Neuron (in vitro differentiated cells): ENCODE measurements at regions not wholly inside any gene's neighbourhood (a gene's known extent, or its start where the extent isn't known, plus 50 kb on each side); places are given as distances from the start of the nearest gene placed in this dataset.

ENCODE experiments used
- H2AFZ ChIP-seq: one replicate; pipeline ENCODE4 v1.6.1; 2013; ENCODE audit warnings: low read depth, mild to moderate bottlenecking, inconsistent platforms, low read length, moderate library complexity
- H3K27me3 ChIP-seq: one replicate; pipeline ENCODE4 v1.6.1; 2013; ENCODE audit warnings: low read length; ENCODE audit not compliant: insufficient read depth
- H3K36me3 ChIP-seq: one replicate; pipeline ENCODE4 v1.6.1; 2013; ENCODE audit warnings: low read length; ENCODE audit not compliant: insufficient read depth
- H3K4me1 ChIP-seq: one replicate; pipeline ENCODE4 v1.6.1; 2013; ENCODE audit warnings: low read length; ENCODE audit not compliant: insufficient read depth
- H3K4me3 ChIP-seq: 2 replicates; pipeline ENCODE4 v1.5.1; 2013; ENCODE audit warnings: mild to moderate bottlenecking, low read length, moderate library complexity
- H3K9me3 ChIP-seq: one replicate; pipeline ENCODE4 v1.6.1; 2013; ENCODE audit warnings: low read length

DNA sequence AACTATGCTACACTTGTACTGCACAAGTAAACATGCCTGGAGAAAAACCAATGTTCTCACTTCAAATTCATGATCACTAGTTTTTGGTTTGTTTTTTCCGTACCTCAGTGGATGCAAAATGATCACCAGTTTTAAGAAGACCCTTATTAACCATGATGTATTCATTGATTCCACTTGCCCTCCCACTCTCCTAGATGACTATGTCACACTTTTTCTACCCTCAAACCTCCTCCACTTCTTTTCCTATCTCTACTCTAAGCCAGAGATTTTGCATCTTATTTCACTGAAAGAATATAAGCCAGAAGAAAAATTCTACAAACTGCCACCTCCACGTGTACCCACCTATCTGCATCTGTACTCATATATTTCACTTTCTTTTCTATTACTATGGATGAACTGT is 186.2 kb upstream of the NAMPT start:
- no peak overlapping the region for H3K4me3 ChIP-seq
- no peak overlapping the region for H2AFZ ChIP-seq
- no peaks in the 10 kb centered on the region for H3K9me3 ChIP-seq
- no peaks in the 10 kb centered on the region for H3K36me3 ChIP-seq
- H3K27me3 ChIP-seq: no peaks in the 10 kb centered on the region
- H3K4me1 ChIP-seq: no peaks in the 10 kb centered on the region

DNA sequence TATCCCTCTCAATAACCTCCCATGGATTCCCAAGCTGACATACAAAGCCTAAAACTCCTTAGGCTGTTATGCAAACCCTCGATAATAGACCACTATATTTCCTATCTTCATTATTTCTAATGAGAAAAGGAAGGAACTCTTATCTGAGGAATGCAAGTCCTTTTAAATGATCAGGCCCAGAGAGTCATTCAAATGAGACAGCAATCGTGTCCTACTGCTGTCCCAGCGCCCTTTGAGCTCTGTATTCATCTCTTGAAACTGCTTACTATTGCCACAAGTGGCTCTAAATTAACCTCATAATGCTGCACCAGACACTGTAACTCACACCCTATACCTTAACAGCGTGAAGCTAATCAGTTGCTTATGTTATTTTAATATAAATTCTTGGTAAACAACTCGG is 182.1 kb upstream of the NAMPT start:
- Histone ChIP-seq H3K27me3 (no peaks in the 10 kb centered on the region), H3K9me3 (no peaks in the 10 kb centered on the region), H3K4me3 (no peak overlapping the region), H3K4me1 (peaks cover 4% of the 10 kb centered on the region), H3K36me3 (no peaks in the 10 kb centered on the region), H2AFZ (no peak overlapping the region)

DNA sequence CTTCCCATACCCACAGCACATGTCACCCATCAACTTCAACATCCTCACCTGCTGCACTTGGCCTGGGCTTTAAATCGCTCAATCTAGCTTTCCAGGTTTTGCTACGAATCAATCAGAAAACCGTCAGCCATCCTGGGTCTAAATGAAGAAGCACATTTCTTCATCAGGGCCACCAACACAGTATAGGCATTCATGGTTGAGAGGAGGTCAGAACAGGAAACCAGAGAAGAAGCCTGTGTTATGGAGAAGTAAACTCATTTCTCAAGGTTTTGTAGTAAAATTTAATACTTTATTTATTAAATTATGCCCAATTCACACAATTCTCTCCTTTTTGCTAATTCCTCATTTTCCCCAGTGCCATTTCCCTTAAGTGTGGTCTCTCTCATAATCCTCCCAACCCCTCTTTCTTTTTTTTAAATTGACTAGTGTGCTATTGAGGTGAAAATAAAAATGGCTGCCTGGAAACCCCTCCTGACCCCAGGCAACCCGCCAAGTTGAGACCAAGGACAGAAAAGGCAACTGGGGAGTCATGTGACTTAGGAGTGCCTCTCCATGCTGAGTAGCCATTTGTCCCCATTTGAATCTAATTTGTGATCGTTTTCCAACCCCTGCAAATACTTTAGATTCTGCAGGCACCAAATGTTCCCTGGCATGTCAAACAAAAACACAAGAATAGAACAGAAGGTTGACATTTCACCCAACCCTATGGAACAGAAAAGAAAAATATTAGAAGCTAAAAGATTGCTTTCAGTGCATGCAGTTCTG is 181.1 kb upstream of the NAMPT start:
- H3K9me3 ChIP-seq: no peaks in the 10 kb centered on the region
- H3K4me3 ChIP-seq: no peak overlapping the region
- no peaks in the 10 kb centered on the region for H3K36me3 ChIP-seq
- no peaks in the 10 kb centered on the region for H3K27me3 ChIP-seq
- peaks cover 4% of the 10 kb centered on the region for H3K4me1 ChIP-seq
- H2AFZ ChIP-seq: peak overlapping the region; percentile 23

DNA sequence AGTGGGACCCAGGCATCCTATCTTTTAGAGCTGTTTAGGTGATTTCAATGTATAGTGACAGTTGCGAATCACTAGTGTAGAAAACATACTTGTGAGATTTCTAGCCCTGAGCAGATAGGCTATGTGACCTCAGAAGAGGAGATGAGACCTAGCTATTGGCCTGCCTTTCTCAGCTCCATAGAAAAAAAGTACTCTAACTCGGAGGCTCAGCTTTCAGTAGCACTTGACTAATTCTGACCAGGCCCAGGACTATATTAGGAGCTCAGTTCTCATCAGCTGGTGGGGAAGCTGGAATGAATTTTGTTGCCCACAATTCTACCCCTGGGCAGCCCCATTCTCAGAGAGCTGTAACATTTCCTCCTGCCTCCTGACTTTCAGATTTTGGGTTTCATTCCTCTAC is 179.9 kb upstream of the NAMPT start:
- Histone ChIP-seq H2AFZ (no peak overlapping the region), H3K9me3 (no peaks in the 10 kb centered on the region), H3K4me3 (no peak overlapping the region), H3K36me3 (no peaks in the 10 kb centered on the region), H3K27me3 (no peaks in the 10 kb centered on the region), H3K4me1 (peaks cover 4% of the 10 kb centered on the region)

DNA sequence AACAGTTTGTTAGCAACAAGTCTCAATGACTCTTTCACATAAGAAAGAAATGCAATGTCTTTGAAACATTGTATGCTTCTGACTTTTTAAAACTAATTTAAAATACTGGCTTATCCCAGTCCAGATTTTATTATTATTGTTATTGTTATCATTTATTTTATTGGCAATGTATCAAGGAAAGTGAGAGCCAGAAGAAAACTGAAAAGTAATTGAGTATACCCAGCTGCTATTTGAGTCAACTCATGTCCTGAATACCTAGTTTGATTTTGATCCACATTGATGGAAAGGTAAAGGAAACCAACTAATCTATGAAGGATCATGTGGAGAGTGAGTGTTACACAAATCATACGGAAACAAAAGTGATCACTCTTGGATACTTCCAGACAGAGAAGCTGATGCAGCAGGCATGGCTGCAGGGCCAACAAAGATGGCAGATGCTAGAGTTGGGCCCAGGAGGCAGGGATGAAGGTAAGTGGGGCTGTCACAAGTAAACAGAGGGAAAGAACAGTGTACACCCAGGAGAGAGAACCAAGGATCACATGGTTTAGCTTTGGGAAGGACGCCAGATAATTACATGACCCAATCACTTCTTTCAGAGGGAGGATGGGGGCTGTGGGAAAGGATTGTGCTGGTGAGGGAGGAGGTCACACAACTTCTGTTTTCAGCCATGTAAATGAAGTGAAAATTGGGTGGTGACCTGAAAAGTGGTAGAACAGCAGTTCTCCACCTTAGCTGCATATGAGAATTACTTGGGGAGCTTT is 179.2 kb upstream of the NAMPT start:
- H3K27me3 ChIP-seq: no peaks in the 10 kb centered on the region
- H3K4me3 ChIP-seq: no peak overlapping the region
- peaks cover 4% of the 10 kb centered on the region for H3K4me1 ChIP-seq
- no peaks in the 10 kb centered on the region for H3K36me3 ChIP-seq
- H2AFZ ChIP-seq: no peak overlapping the region
- no peaks in the 10 kb centered on the region for H3K9me3 ChIP-seq

DNA sequence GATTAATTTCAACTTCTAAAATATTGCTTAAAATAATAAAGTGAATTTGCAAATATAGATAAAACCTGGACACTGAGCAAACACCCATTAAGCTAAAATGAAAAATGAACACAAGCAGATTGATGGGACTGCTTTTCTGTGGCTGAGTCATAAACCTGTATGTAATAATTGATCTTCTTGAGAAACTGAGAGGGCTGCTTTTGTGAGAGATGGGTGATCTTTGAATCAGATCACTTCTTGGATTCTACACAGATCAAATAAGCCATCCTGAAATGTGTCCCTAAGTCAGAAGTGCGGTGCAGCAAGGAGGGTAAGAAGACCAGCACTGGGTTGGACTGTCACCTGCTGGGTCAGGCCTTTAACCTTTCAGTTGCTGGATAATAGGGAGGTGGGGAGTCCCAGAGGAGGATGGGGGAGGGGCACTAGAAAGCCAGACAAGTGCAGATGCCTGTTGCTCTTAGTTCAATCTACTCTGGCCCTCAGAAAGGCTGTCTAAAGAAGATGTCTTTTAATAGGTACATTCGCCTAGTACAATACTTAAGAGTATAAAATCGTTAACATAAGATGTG is 178.2 kb upstream of the NAMPT start:
- Histone ChIP-seq H2AFZ (no peak overlapping the region), H3K4me1 (peaks cover 4% of the 10 kb centered on the region), H3K27me3 (no peaks in the 10 kb centered on the region), H3K4me3 (no peak overlapping the region), H3K36me3 (no peaks in the 10 kb centered on the region), H3K9me3 (no peaks in the 10 kb centered on the region)

DNA sequence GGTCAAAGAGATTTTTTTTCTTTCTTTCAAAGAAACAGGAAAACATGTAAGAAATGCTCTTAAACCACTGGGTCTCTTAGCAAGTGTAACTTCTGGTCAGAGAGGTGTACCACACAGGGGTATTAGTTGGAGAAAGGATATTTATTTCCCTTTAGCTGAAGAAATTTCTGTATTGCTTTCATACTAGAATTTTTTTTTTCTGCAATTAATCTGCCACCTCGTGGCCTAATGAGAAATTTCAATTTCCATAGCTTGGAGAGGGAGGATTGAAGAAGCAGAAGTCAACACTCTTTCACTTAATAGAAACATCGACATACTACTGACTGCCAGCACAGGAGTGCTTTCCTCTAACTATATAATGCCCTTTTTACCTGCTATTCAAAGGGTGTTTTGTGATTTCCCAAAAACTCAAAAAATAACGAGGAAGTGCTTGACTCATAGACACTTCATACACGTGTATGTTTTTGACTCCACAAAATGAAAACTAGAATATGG is 177.6 kb upstream of the NAMPT start:
- Histone ChIP-seq H3K27me3 (no peaks in the 10 kb centered on the region), H3K4me3 (no peak overlapping the region), H3K9me3 (no peaks in the 10 kb centered on the region), H3K4me1 (peaks cover 4% of the 10 kb centered on the region), H3K36me3 (no peaks in the 10 kb centered on the region), H2AFZ (no peak overlapping the region)

DNA sequence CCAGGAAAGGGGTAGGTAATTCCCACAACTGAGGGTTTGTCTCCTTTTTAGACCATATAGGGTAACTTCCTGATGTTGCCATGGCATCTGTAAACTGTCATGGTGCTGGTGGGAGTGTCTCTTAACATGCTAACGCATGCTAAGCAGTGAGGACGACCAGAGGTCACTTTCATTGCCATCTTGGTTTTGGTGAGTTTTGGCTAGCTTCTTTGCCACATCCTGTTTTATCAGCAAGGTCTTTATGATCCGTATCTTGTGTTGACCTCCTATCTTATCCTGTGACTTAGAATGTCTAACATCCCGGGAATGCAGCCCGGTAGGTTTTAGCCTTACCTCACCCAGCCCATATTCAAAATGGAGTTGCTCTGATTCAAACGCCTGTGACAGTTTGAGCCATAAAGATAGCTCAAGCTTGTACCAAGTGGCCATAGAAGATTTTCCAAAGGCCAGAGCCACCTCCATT is 176.0 kb upstream of the NAMPT start:
- H3K4me1 ChIP-seq: peaks cover 4% of the 10 kb centered on the region
- no peak overlapping the region for H3K4me3 ChIP-seq
- no peaks in the 10 kb centered on the region for H3K36me3 ChIP-seq
- H3K27me3 ChIP-seq: no peaks in the 10 kb centered on the region
- no peaks in the 10 kb centered on the region for H3K9me3 ChIP-seq
- no peak overlapping the region for H2AFZ ChIP-seq

DNA sequence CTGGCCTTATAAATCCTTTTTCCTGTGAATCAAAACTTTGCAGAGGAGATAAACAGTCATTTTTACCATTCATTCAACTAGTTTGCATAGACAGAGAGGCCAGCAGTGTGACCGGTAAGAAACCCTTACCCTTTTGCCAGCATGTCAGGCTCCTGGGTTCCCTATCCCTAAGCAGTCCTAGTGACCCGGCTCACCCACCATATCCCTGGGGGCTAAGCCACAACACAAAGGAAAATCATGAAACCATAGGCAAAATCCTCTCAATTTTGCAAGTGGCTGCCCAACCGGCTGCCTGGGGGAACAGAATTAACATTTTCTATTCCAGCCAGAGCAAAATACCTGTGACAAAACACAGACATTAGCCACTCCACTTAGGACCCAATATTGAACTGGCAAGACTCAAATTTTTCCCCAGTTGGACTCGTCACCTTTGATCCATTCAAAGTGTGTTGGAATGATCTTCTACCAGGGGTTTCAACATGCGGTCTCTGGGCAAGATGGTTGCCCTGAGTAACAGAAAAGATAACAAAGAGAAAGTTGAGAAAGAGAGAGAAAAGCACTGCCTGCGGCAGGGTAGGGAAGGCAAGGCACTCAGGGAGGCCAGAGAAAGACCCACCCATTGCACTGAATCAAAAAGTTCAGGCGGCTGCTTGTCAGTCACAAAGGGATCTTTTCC is 174.8 kb upstream of the NAMPT start:
- no peaks in the 10 kb centered on the region for H3K36me3 ChIP-seq
- no peak overlapping the region for H2AFZ ChIP-seq
- no peaks in the 10 kb centered on the region for H3K9me3 ChIP-seq
- no peaks in the 10 kb centered on the region for H3K27me3 ChIP-seq
- no peak overlapping the region for H3K4me3 ChIP-seq
- peaks cover 4% of the 10 kb centered on the region for H3K4me1 ChIP-seq

DNA sequence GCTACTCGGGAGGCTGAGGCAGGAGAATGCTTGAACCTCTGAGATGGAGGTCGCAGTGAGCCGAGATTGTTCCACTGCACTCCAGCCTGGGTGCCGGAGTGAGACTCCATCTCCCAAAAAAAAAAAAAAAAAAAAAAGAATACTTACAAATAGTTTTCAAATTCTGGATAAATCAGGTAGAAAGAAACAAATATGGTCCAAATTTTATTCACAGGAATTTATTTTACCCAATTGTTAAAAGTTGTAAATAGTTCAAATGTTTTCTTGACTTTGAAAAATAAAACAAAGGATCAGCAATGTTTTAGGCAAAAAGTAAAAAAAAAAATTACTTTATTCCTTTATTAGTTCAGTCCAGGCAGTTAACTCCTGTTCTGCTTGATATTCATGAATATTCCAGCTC is 172.9 kb upstream of the NAMPT start:
- no peaks in the 10 kb centered on the region for H3K4me1 ChIP-seq
- no peaks in the 10 kb centered on the region for H3K9me3 ChIP-seq
- H3K27me3 ChIP-seq: no peaks in the 10 kb centered on the region
- no peak overlapping the region for H3K4me3 ChIP-seq
- H2AFZ ChIP-seq: no peak overlapping the region
- H3K36me3 ChIP-seq: no peaks in the 10 kb centered on the region

DNA sequence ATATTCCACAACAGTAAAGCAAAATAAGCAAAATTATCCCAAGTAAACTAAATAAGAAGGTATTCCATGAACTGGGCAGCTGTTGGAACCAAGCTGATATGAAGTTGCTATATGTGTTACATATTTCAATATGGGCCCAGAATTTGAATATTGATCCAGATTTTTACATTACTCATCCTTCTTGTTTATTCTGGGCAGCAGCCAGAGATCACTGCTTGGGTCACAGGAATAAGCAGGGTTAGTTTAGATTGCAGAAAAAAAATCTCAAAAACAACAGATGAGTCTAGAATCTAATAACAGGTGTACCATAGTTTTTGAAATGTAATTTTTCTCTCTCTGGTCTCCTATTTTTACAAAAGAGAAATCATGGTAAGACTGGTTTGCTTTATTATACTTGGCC is 171.5 kb upstream of the NAMPT start:
- Histone ChIP-seq H3K36me3 (no peaks in the 10 kb centered on the region), H3K27me3 (no peaks in the 10 kb centered on the region), H3K9me3 (no peaks in the 10 kb centered on the region), H3K4me1 (no peaks in the 10 kb centered on the region), H2AFZ (no peak overlapping the region), H3K4me3 (no peak overlapping the region)

DNA sequence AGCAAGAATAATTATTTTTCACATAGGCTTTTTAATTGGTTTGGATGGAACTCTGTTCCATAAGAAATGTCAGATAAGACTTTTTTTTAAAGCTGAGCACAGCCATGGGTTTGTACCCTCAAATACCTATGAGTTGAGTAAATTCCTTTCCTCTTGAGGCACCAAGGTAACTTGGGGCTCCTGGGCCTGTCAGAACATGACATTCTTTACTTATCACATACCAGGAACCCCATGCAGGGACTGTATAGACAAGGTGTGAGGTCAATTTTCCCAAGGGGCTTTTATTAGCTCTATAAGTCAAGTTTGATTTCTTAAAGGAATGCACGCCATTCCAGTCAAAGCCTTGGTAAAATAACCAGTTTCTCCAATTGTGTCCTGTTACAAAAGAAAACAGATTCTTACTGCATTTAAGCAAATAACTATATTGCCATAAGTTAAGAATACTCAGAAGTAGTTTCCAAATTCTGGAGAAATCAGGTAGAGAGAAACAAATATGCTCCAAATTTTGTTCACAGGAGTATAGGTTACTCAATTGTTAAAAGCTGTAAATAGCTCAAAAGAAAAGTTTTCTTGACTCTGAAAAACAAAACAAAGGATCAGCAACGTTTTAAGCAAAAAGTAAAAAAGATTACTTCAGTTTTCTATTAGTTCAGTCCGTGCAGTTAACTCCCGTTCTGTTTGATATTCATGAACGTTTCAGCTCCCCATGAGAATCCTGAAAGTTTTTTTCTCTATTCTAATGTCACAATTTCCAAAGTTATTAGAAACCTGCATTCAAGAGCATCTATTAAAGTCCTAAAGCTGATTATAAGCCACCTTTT is 167.5 kb upstream of the NAMPT start:
- no peak overlapping the region for H2AFZ ChIP-seq
- H3K4me3 ChIP-seq: no peak overlapping the region
- H3K27me3 ChIP-seq: no peaks in the 10 kb centered on the region
- no peaks in the 10 kb centered on the region for H3K4me1 ChIP-seq
- no peaks in the 10 kb centered on the region for H3K36me3 ChIP-seq
- no peaks in the 10 kb centered on the region for H3K9me3 ChIP-seq
